GM23338 (cell line): ENCODE measurements at regions not wholly inside any gene's neighbourhood (a gene's known extent, or its start where the extent isn't known, plus 50 kb on each side); places are given as distances from the start of the nearest gene placed in this dataset.

ENCODE experiments used
- ATAC-seq: fragments of 200-7000 bp; cut with Tn5 transposase; 3 replicates; pipeline ENCODE4 v1.9.1; 2020
- DNase-seq: peaks from one replicate; pipeline ENCODE4 v3.0.0-alpha.2; 2015; ENCODE audit warnings: low spot score
- H2AFZ ChIP-seq: fragments of 200-600 bp; sonication (generic); 2 replicates; pipeline ENCODE4 v1.8.0; 2016; ENCODE audit warnings: antibody characterized with exemption, mild to moderate bottlenecking, moderate library complexity
- H3F3A ChIP-seq: fragments of 200-600 bp; sonication (generic); replicated peaks from 2 replicates; pipeline ENCODE4 v1.8.0; 2017; ENCODE audit warnings: antibody characterized with exemption, mixed run types, low read depth
- H3K27ac ChIP-seq: fragments of 200-600 bp; sonication (generic); 2 replicates; pipeline ENCODE4 v1.6.1; 2016; ENCODE audit warnings: low read depth
- H3K27me3 ChIP-seq: fragments of 200-600 bp; sonication (generic); 2 replicates; pipeline ENCODE4 v1.8.0; 2016; ENCODE audit warnings: mild to moderate bottlenecking, mixed run types, moderate library complexity; ENCODE audit not compliant: insufficient read depth
- H3K36me3 ChIP-seq: fragments of 200-600 bp; sonication (generic); 2 replicates; pipeline ENCODE4 v1.8.0; 2016; ENCODE audit warnings: mild to moderate bottlenecking; ENCODE audit not compliant: insufficient read depth
- H3K4me1 ChIP-seq: fragments of 200-600 bp; sonication (generic); 2 replicates; pipeline ENCODE4 v1.8.0; 2016; ENCODE audit warnings: mild to moderate bottlenecking, moderate library complexity; ENCODE audit not compliant: insufficient read depth
- H3K4me2 ChIP-seq: fragments of 200-600 bp; sonication (generic); 2 replicates; pipeline ENCODE4 v1.7.1; 2017; ENCODE audit warnings: mixed run types
- H3K4me3 ChIP-seq: fragments of 200-600 bp; sonication (generic); 2 replicates; pipeline ENCODE4 v1.6.1; 2016; ENCODE audit warnings: mixed run types
- H3K79me2 ChIP-seq: fragments of 200-600 bp; sonication (generic); replicated peaks from 2 replicates; pipeline ENCODE4 v1.8.0; 2017; ENCODE audit warnings: mild to moderate bottlenecking; ENCODE audit not compliant: insufficient read depth
- H3K9me2 ChIP-seq: fragments of 200-600 bp; sonication (generic); 2 replicates; pipeline ENCODE4 v1.8.0; 2017; ENCODE audit not compliant: insufficient read depth
- H4K20me1 ChIP-seq: fragments of 200-600 bp; sonication (generic); replicated peaks from 2 replicates; pipeline ENCODE4 v1.8.0; 2017; ENCODE audit warnings: mild to moderate bottlenecking; ENCODE audit not compliant: insufficient read depth
- H3K27ac Mint-ChIP-seq: 2 replicates; pipeline ENCODE4 v1.8.0; 2020; ENCODE audit warnings: inconsistent platforms, mild to moderate bottlenecking, moderate library complexity, mixed read lengths
- H3K27me3 Mint-ChIP-seq: 3 replicates; pipeline ENCODE4 v1.8.0; 2022; ENCODE audit warnings: low read depth, mild to moderate bottlenecking, moderate library complexity, mixed read lengths, inconsistent platforms; ENCODE audit not compliant: insufficient read depth, poor library complexity
- H3K36me3 Mint-ChIP-seq: 3 replicates; pipeline ENCODE4 v1.8.0; 2021; ENCODE audit warnings: low read depth, mild to moderate bottlenecking, inconsistent platforms, moderate library complexity, mixed read lengths
- H3K4me1 Mint-ChIP-seq: 3 replicates; pipeline ENCODE4 v1.8.0; 2020; ENCODE audit warnings: mild to moderate bottlenecking, inconsistent platforms, mixed read lengths
- H3K4me3 Mint-ChIP-seq: 3 replicates; pipeline ENCODE4 v1.8.0; 2021; ENCODE audit warnings: moderate library complexity, mild to moderate bottlenecking, inconsistent platforms, mixed read lengths
- H3K9me3 Mint-ChIP-seq: 3 replicates; pipeline ENCODE4 v1.8.0; 2020; ENCODE audit warnings: moderate library complexity, mild to moderate bottlenecking, inconsistent platforms, mixed read lengths
- CREB1 ChIP-seq: fragments of 250-450 bp; sonication (Bioruptor Pico); IDR thresholded peaks from 2 replicates; pipeline ENCODE4 v1.5.0; 2020; ENCODE audit warnings: low read depth, mild to moderate bottlenecking, moderate library complexity
- CTCF ChIP-seq, 2 experiments: fragments of 200-600 bp in 1 of 2; sonication (generic) in 1 of 2; conservative IDR thresholded peaks; 2 replicates each; pipeline versions ENCODE4 v1.5.1 to v1.6.1; 2016 to 2017; ENCODE audit warnings: antibody characterized with exemption in 2 of 2, low read depth in 2 of 2, mild to moderate bottlenecking in 2 of 2, moderate library complexity in 1 of 2
- ETS1 ChIP-seq: IDR thresholded peaks from 2 replicates; pipeline ENCODE4 v1.6.1; 2016; ENCODE audit warnings: antibody characterized with exemption
- EZH2 ChIP-seq: fragments of 200-600 bp; sonication (generic); IDR thresholded peaks from one replicate; pipeline ENCODE4 v1.8.0; 2017; ENCODE audit warnings: antibody characterized with exemption, mild to moderate bottlenecking, low read depth; ENCODE audit not compliant: unreplicated experiment
- EZH2phosphoT487 ChIP-seq: fragments of 200-600 bp; sonication (generic); IDR thresholded peaks from one replicate; pipeline ENCODE4 v1.8.1; 2018; ENCODE audit warnings: antibody characterized with exemption; ENCODE audit not compliant: unreplicated experiment
- JUNB ChIP-seq: IDR thresholded peaks from one replicate; pipeline ENCODE4 v1.6.1; 2016; ENCODE audit warnings: antibody characterized with exemption; ENCODE audit not compliant: unreplicated experiment
- NANOG ChIP-seq: IDR thresholded peaks from 2 replicates; pipeline ENCODE4 v1.6.1; 2016; ENCODE audit warnings: antibody characterized with exemption, borderline replicate concordance
- POLR2AphosphoS5 ChIP-seq: IDR thresholded peaks from 2 replicates; pipeline ENCODE4 v1.6.1; 2016; ENCODE audit warnings: antibody characterized with exemption, low read depth
- REST ChIP-seq: IDR thresholded peaks from one replicate; pipeline ENCODE4 v1.6.1; 2018; ENCODE audit warnings: antibody characterized with exemption; ENCODE audit not compliant: unreplicated experiment
- STAT1 ChIP-seq: IDR thresholded peaks from one replicate; pipeline ENCODE4 v1.6.1; 2016; ENCODE audit warnings: antibody characterized with exemption; ENCODE audit not compliant: unreplicated experiment
- ZNF114 ChIP-seq: fragments of 250-450 bp; sonication (Bioruptor Pico); IDR thresholded peaks from 2 replicates; pipeline ENCODE4 v1.5.0; 2020; ENCODE audit warnings: mild to moderate bottlenecking, moderate library complexity
- ZNF331 ChIP-seq: fragments of 250-450 bp; sonication (Bioruptor Pico); IDR thresholded peaks from 2 replicates; pipeline ENCODE4 v1.5.0; 2020; ENCODE audit warnings: low read depth, mild to moderate bottlenecking, moderate library complexity
- ZNF462 ChIP-seq: fragments of 250-450 bp; sonication (Bioruptor Pico); IDR thresholded peaks from 2 replicates; pipeline ENCODE4 v1.5.0; 2020; ENCODE audit warnings: mild to moderate bottlenecking, moderate library complexity

GRCh38 chr10:131560706-131561355 lies 249.3 kb upstream of the TCERG1L start (continued):
- no peak for TF ChIP-seq CREB1 (CRISPR knock-in tag)
- TF ChIP-seq EZH2phosphoT487: no peak

- Histone ChIP-seq H4K20me1 (no peaks in the 10 kb centered on the region), H3K9me2 (no peaks in the 10 kb centered on the region), H3K79me2 (no peaks in the 10 kb centered on the region), H2AFZ (no peak overlapping the region), H3K36me3 (no peaks in the 10 kb centered on the region; the same call in 1 of the 2 replicates), H3F3A (no peaks in the 10 kb centered on the region), H3K4me3 (no peak overlapping the region), H3K4me2 (no peak overlapping the region), H3K27me3 (no peaks in the 10 kb centered on the region), H3K4me1 (no peaks in the 10 kb centered on the region), H3K27ac (no peak overlapping the region)
- no peaks in the 10 kb centered on the region; the same call in 2 of the 3 replicates for H3K4me1 Mint-ChIP-seq
- TF ChIP-seq STAT1: no peak
- TF ChIP-seq ZNF114 (CRISPR knock-in tag): no peak
- no peak for TF ChIP-seq NANOG
- no peak for TF ChIP-seq REST
- TF ChIP-seq POLR2AphosphoS5: no peak
- TF ChIP-seq CTCF (conservative IDR thresholded peaks at IDR 0.05; ENCODE audit: low read depth in 2 of 2): no peak
- TF ChIP-seq ZNF462 (CRISPR knock-in tag): no peak
- TF ChIP-seq ETS1: no peak
- no peak for TF ChIP-seq EZH2
- no peak for TF ChIP-seq EZH2phosphoT487
- no peak for TF ChIP-seq ZNF331 (CRISPR knock-in tag)
- no peak for TF ChIP-seq CREB1 (CRISPR knock-in tag)
- no peak for TF ChIP-seq JUNB
- H3K27ac Mint-ChIP-seq: no peak overlapping the region
- H3K27me3 Mint-ChIP-seq: peaks cover 6% of the 10 kb centered on the region
- H3K36me3 Mint-ChIP-seq: peaks cover 18% of the 10 kb centered on the region
- peaks cover 88% of the 10 kb centered on the region for H3K9me3 Mint-ChIP-seq
- no peak for DNase-seq
- no peak for ATAC-seq
- H3K4me3 Mint-ChIP-seq: no peak overlapping the region
Observed at GRCh38 chr10:131561897-131562296, 250.4 kb upstream of the TCERG1L start.
